ENCODE measurements at regions not wholly inside any gene's neighbourhood (a gene's known extent, or its start where the extent isn't known, plus 50 kb on each side); places are given as distances from the start of the nearest gene placed in this dataset.
"Not testable (repeated sequence)": the region's sequence is repeated elsewhere in the genome, so short reads cannot be mapped to it uniquely, and the experiment has no call there.

DNA sequence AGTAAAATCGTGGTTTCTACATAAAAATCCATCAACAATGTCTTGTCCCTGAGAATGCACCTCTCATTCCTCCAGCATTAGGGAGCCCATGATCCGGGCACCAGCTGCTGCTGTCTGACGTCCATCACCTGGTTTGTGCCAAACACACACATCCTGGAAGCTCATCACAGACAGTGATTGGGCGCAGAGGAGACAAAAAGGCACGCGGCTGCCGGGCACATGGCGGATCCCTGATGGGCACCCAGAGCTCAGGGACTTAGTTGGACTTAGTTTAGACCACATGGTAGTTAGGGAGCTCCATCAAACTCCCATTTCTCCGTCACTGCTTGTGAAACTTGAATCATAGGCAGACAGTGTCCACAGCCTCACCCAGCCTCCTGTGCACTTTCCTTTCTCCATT is 1059.3 kb downstream of the TMEM121 start:
- no peak overlapping the region for H3K27ac ChIP-seq (replicated peaks)
- H3K4me3 ChIP-seq (replicated peaks; ENCODE audit: insufficient read depth, low read length): no peak overlapping the region
- no peaks in the 10 kb centered on the region for H3K27me3 ChIP-seq (ENCODE audit: insufficient read depth, poor library complexity, severe bottlenecking)
- TF ChIP-seq, protein P1, sequence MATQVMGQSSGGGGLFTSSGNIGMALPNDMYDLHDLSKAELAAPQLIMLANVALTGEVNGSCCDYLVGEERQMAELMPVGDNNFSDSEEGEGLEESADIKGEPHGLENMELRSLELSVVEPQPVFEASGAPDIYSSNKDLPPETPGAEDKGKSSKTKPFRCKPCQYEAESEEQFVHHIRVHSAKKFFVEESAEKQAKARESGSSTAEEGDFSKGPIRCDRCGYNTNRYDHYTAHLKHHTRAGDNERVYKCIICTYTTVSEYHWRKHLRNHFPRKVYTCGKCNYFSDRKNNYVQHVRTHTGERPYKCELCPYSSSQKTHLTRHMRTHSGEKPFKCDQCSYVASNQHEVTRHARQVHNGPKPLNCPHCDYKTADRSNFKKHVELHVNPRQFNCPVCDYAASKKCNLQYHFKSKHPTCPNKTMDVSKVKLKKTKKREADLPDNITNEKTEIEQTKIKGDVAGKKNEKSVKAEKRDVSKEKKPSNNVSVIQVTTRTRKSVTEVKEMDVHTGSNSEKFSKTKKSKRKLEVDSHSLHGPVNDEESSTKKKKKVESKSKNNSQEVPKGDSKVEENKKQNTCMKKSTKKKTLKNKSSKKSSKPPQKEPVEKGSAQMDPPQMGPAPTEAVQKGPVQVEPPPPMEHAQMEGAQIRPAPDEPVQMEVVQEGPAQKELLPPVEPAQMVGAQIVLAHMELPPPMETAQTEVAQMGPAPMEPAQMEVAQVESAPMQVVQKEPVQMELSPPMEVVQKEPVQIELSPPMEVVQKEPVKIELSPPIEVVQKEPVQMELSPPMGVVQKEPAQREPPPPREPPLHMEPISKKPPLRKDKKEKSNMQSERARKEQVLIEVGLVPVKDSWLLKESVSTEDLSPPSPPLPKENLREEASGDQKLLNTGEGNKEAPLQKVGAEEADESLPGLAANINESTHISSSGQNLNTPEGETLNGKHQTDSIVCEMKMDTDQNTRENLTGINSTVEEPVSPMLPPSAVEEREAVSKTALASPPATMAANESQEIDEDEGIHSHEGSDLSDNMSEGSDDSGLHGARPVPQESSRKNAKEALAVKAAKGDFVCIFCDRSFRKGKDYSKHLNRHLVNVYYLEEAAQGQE (IDR thresholded peaks at IDR 0.05; ENCODE audit: insufficient replicate concordance, low read depth): no peak
- no peak for TF ChIP-seq SPI1 (IDR thresholded peaks at IDR 0.05; ENCODE audit: borderline replicate concordance, low read depth)
- DNase-seq (ENCODE audit: low read depth in 1 of 2, low spot score in 1 of 2): no peak

DNA sequence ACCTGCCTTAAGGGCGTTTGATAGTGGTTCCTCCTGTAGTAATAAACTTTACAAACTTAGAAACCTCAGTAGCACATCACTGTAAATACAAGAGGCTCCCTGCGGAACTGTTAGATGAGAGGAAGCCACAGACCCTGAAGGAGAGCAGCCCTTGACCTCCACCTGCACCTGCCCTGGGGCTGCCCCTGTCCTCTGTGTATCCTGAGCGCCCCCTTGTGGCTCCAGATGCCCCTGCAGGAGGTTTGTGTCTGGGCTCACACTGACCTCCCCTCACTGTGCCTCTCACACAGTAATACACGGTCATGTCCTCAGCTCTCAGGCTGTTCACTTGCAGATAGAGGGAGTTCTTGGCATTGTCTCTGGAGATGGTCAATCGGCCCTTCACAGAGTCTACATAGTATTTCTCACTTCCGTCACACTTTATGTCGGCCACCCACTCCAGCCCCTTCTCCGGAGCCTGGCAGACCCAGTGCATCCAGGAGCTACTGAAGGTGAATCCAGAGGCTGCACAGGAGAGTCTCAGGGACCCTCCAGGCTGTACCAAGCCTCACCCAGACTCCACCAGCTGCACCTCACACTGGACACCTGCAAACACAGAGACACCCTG is 1059.8 kb downstream of the TMEM121 start:
- Histone ChIP-seq H3K4me3 (replicated peaks; ENCODE audit: insufficient read depth, low read length) (no peak overlapping the region), H3K27me3 (ENCODE audit: insufficient read depth, poor library complexity, severe bottlenecking) (no peaks in the 10 kb centered on the region), H3K27ac (replicated peaks) (no peak overlapping the region)
- peak; percentile 1 to 48 for DNase-seq (ENCODE audit: low read depth in 1 of 2, low spot score in 1 of 2)
- TF ChIP-seq, protein P1 (IDR thresholded peaks at IDR 0.05; ENCODE audit: insufficient replicate concordance, low read depth): no peak
- TF ChIP-seq, protein P2, sequence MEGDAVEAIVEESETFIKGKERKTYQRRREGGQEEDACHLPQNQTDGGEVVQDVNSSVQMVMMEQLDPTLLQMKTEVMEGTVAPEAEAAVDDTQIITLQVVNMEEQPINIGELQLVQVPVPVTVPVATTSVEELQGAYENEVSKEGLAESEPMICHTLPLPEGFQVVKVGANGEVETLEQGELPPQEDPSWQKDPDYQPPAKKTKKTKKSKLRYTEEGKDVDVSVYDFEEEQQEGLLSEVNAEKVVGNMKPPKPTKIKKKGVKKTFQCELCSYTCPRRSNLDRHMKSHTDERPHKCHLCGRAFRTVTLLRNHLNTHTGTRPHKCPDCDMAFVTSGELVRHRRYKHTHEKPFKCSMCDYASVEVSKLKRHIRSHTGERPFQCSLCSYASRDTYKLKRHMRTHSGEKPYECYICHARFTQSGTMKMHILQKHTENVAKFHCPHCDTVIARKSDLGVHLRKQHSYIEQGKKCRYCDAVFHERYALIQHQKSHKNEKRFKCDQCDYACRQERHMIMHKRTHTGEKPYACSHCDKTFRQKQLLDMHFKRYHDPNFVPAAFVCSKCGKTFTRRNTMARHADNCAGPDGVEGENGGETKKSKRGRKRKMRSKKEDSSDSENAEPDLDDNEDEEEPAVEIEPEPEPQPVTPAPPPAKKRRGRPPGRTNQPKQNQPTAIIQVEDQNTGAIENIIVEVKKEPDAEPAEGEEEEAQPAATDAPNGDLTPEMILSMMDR (IDR thresholded peaks at IDR 0.05; ENCODE audit: insufficient read depth, low read length): peak; percentile 62
- TF ChIP-seq POLR2AphosphoS5 (IDR thresholded peaks at IDR 0.05; ENCODE audit: low read depth): no peak

DNA sequence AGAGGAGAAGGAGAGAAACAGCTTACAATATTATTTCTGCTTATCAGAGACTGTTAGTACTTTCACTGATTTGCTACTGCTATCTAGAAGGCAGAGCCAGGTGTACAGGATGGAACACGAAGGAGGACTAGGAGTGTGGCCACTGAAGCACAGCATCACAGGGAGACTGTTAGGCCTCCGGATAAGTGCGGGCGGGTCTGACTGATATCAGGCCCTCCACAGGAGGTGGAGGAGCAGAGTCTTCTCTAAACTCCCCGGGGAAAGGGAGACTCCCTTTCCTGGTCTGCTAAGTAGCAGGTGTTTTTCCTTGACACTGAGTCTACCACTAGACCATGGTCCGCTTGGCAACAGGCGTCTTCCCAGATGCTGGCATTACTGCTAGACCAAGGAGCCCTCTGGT is 1065.2 kb downstream of the TMEM121 start:
- not testable (repeated sequence) for H3K27me3 ChIP-seq (ENCODE audit: insufficient read depth, poor library complexity, severe bottlenecking); DNase-seq (ENCODE audit: low read depth in 1 of 2, low spot score in 1 of 2); H3K4me3 ChIP-seq (replicated peaks; ENCODE audit: insufficient read depth, low read length); H3K27ac ChIP-seq (replicated peaks)

DNA sequence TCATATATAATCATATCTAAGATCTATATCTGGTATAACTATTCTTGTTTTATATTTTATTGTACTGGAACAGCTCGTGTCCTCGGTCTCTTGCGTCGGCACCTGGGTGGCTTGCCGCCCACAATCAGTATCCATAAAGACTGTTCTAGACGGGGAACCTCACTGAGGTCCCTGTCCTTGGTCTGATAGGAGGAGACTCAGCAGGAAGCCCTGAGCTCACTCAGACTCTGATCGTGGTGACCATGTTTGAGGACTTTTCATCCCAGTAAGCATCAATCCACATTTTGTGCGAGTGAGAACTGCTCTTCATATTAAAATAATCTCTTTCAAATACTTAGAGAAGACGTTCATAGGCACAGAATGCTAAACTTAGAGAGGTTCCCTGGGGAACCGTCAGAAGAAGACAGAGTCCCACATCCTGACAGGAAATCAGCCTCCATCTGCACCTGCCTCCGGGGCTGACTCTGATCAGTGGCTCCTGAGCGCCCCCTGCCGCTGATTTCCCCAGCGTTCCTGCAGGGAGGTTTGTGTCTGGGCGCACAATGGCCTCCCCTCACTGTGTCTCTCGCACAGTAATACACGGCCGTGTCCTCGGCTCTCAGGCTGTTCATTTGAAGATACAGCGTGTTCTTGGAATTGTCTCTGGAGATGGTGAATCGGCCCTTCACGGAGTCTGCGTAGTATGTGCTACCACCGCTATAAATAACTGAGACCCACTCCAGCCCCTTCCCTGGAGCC is 1065.9 kb downstream of the TMEM121 start:
- not testable (repeated sequence) for DNase-seq (ENCODE audit: low read depth in 1 of 2, low spot score in 1 of 2); H3K4me3 ChIP-seq (replicated peaks; ENCODE audit: insufficient read depth, low read length); H3K27ac ChIP-seq (replicated peaks); H3K27me3 ChIP-seq (ENCODE audit: insufficient read depth, poor library complexity, severe bottlenecking)

DNA sequence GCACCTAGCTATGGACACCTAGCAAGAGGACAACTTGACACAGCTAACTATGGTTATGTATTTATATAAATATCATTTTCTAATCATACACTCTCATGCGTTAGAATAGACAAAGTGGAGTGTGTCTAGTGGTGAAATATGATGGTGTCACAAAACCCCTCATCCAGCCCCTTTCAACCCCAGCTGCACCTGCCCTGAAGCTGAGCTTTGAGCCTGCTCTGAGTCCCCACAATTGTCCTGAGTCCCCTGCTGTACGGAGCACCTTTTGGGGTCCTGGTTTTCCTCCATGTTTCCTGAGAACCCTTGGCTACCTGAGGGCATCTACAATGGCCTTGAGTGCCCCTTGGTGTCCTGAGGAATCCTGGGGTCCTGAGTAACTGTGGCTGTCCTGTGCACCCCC is 1072.8 kb downstream of the TMEM121 start:
- DNase-seq (ENCODE audit: low read depth in 1 of 2, low spot score in 1 of 2): no peak
- H3K27me3 ChIP-seq (ENCODE audit: insufficient read depth, poor library complexity, severe bottlenecking): no peaks in the 10 kb centered on the region
- no peak overlapping the region for H3K27ac ChIP-seq (replicated peaks)
- no peak for TF ChIP-seq GABPA (IDR thresholded peaks at IDR 0.05; ENCODE audit: low read depth)
- TF ChIP-seq POLR2AphosphoS5 (IDR thresholded peaks at IDR 0.05; ENCODE audit: low read depth): no peak
- TF ChIP-seq SPI1 (IDR thresholded peaks at IDR 0.05; ENCODE audit: borderline replicate concordance, low read depth): no peak
- TF ChIP-seq, protein P1 (IDR thresholded peaks at IDR 0.05; ENCODE audit: insufficient replicate concordance, low read depth): no peak
- no peak overlapping the region for H3K4me3 ChIP-seq (replicated peaks; ENCODE audit: insufficient read depth, low read length)
